ENCODE measurements at regions not wholly inside any gene's neighbourhood (a gene's known extent, or its start where the extent isn't known, plus 50 kb on each side); places are given as distances from the start of the nearest gene placed in this dataset. TPM values are rescaled to one million over a fixed set of nuclear protein-coding genes. Genes with fewer than 3 reads are reported as not detected.

- DNase-seq, result no peak
These were observed 53.4 kb upstream of the KLF12 start for GRCh38 chr13:74187564-74187963.

DNA sequence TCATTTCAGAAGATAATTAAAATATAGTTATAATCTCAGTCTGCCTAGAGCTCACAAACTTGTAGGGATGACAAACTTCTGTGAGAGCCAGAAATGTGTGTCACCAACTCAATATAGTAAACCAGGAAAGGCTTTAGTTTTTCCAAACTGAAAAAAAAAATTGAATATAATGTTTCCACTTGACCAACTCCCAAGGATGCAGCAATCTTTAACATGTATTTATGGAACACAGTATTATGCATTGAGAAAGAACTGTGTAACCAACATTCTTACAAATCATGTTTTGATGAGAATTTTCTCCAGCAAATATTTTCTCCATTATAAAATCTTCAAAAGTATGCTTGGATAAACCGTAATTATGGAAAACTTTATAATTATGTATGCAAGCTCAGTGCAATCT is 50.1 kb upstream of the KLF12 start:
- DNase-seq, result no peak

Small RNA genes in the stretch of these regions (small RNA-seq; reads per million reads assigned to genes)
- gene RNU6-38P (not detected), gene RNY1P5 (0.23 reads per million)
